Gastrocnemius medialis (tissue), 4 donors: ENCODE measurements at regions not wholly inside any gene's neighbourhood (a gene's known extent, or its start where the extent isn't known, plus 50 kb on each side); places are given as distances from the start of the nearest gene placed in this dataset.

Experiments used
- ATAC-seq, 2 donors: fragments of 150-250 bp; one replicate each; pipeline ENCODE4 v1.9.1; 2016
- DNase-seq, 2 donors: peaks; one replicate each; pipeline ENCODE4 v3.0.0-alpha.2; 2019
- H3K27ac ChIP-seq, 4 donors: fragments of 200-600 bp; sonication (generic); 1 replicate in 1 of 4; 2 replicates in 3 of 4; pipeline ENCODE4 v1.5.1; 2016 to 2018; ENCODE audit warnings: mild to moderate bottlenecking in 2 of 4, moderate library complexity in 1 of 4
- H3K27me3 ChIP-seq, 3 donors: fragments of 200-600 bp; sonication (generic) in 2 of 3; 1 replicate in 1 of 3; 2 replicates in 2 of 3; pipeline versions ENCODE4 v1.5.1 to v1.6.0; 2016 to 2019; ENCODE audit warnings: mild to moderate bottlenecking in 1 of 3, moderate library complexity in 1 of 3
- H3K36me3 ChIP-seq, 2 donors: fragments of 200-600 bp; sonication (generic) in 1 of 2; one replicate each; pipeline ENCODE4 v1.5.1; 2017 to 2018
- H3K4me1 ChIP-seq, 2 donors: fragments of 200-600 bp; sonication (generic) in 1 of 2; one replicate each; pipeline ENCODE4 v1.5.1; 2016 to 2017; ENCODE audit warnings: mild to moderate bottlenecking in 2 of 2
- H3K4me3 ChIP-seq, 4 donors: fragments of 200-600 bp; sonication (generic) in 3 of 4; 1 replicate in 1 of 4; 2 replicates in 3 of 4; pipeline ENCODE4 v1.5.1; 2016 to 2019; ENCODE audit warnings: mild to moderate bottlenecking in 2 of 4
- H3K9me3 ChIP-seq, 3 donors: fragments of 200-600 bp; sonication (generic) in 2 of 3; 1 replicate in 1 of 3; 2 replicates in 2 of 3; pipeline ENCODE4 v1.5.1; 2016 to 2019
- CTCF ChIP-seq, 5 experiments: fragments of 450-650 bp in 3 of 5; fragments of 200-600 bp in 2 of 5; sonication (generic) in 2 of 5; IDR thresholded peaks in 4 of 5; conservative IDR thresholded peaks in 1 of 5; 1 replicate in 4 of 5; 2 replicates in 1 of 5; pipeline ENCODE4 v1.5.1; 2016 to 2019; ENCODE audit warnings: antibody characterized with exemption in 5 of 5, mild to moderate bottlenecking in 3 of 5, moderate library complexity in 3 of 5
- POLR2A ChIP-seq, 2 donors: fragments of 450-650 bp; IDR thresholded peaks; one replicate each; pipeline ENCODE4 v1.6.1; 2017; ENCODE audit warnings: antibody characterized with exemption in 2 of 2, mild to moderate bottlenecking in 2 of 2, moderate library complexity in 2 of 2
- in situ Hi-C, 4 donors: fragments of 200-750 bp; cut with MboI; loops; one replicate each; pipeline versions ENCODE4 v1.15.0 to v1.8.0; 2017; ENCODE audit warnings: low sequenced_read_pairs in 4 of 4
- intact Hi-C: fragments of 100-400 bp; cut with DNase I; formaldehyde crosslinking; loops from one replicate; pipeline ENCODE4 v1.15.1; 2023; ENCODE audit warnings: low total_unique reads

- Histone ChIP-seq H3K4me1 (no peaks in the 10 kb centered on the region), H3K9me3 (no peaks in the 10 kb centered on the region), H3K36me3 (no peaks in the 10 kb centered on the region), H3K27me3 (no peaks in the 10 kb centered on the region), H3K27ac (no peak overlapping the region), H3K4me3 (no peak overlapping the region)
- TF ChIP-seq POLR2A (IDR thresholded peaks at IDR 0.05): no peak
- no peak for TF ChIP-seq CTCF (IDR thresholded peaks at IDR 0.05 in 4 of 5, conservative IDR thresholded peaks at IDR 0.05 in 1 of 5)
- in situ Hi-C loops (loop anchor here in 1 of 4 donors (25.0 kb wide), 1 partner anchor 96 kb away; the partner anchor contains the start of gene MYOCD), intact Hi-C loops (no loop called here)
- no peak for ATAC-seq
- no peak for DNase-seq
These were observed 99.4 kb upstream of the MYOCD start for GRCh38 chr17:12566291-12566690.

- H3K36me3 ChIP-seq: no peaks in the 10 kb centered on the region
- DNase-seq: no peak
- no peaks in the 10 kb centered on the region for H3K4me1 ChIP-seq
- in situ Hi-C loops (loop anchor here in 1 of 4 donors (25.0 kb wide), 1 partner anchor 95 kb away; the partner anchor contains the start of gene MYOCD), intact Hi-C loops (no loop called here)
- H3K4me3 ChIP-seq: no peak overlapping the region
- no peaks in the 10 kb centered on the region for H3K27me3 ChIP-seq
- H3K27ac ChIP-seq: no peak overlapping the region
- no peaks in the 10 kb centered on the region for H3K9me3 ChIP-seq
- no peak for ATAC-seq
- no peak for TF ChIP-seq CTCF (IDR thresholded peaks at IDR 0.05 in 4 of 5, conservative IDR thresholded peaks at IDR 0.05 in 1 of 5)
- no peak for TF ChIP-seq POLR2A (IDR thresholded peaks at IDR 0.05)
These were observed 98.3 kb upstream of the MYOCD start for GRCh38 chr17:12567077-12568053.

GRCh38 chr17:12568358-12569251, 97.1 kb upstream of the MYOCD start:
- H3K36me3 ChIP-seq: no peaks in the 10 kb centered on the region
- TF ChIP-seq POLR2A (IDR thresholded peaks at IDR 0.05): no peak
- no peak for TF ChIP-seq CTCF (IDR thresholded peaks at IDR 0.05 in 4 of 5, conservative IDR thresholded peaks at IDR 0.05 in 1 of 5)
- H3K27me3 ChIP-seq: no peaks in the 10 kb centered on the region
- no peak overlapping the region for H3K27ac ChIP-seq
- DNase-seq (no peak), ATAC-seq (no peak)
- intact Hi-C loops: no loop called here
- no peak overlapping the region for H3K4me3 ChIP-seq
- no peaks in the 10 kb centered on the region for H3K9me3 ChIP-seq
- H3K4me1 ChIP-seq: no peaks in the 10 kb centered on the region
- in situ Hi-C loops: loop anchor here in 1 of 4 donors (25.0 kb wide), 1 partner anchor 94 kb away; the partner anchor contains the start of gene MYOCD

- Histone ChIP-seq H3K9me3 (no peaks in the 10 kb centered on the region), H3K27ac (no peak overlapping the region), H3K27me3 (no peaks in the 10 kb centered on the region), H3K36me3 (no peaks in the 10 kb centered on the region), H3K4me1 (no peaks in the 10 kb centered on the region), H3K4me3 (no peak overlapping the region)
- no peak for ATAC-seq
- TF ChIP-seq CTCF (IDR thresholded peaks at IDR 0.05 in 4 of 5, conservative IDR thresholded peaks at IDR 0.05 in 1 of 5): no peak
- intact Hi-C loops (no loop called here), in situ Hi-C loops (loop anchor here in 1 of 4 donors (25.0 kb wide), 1 partner anchor 91 kb away; the partner anchor contains the start of gene MYOCD)
- no peak for DNase-seq
These were observed 94.1 kb upstream of the MYOCD start for GRCh38 chr17:12571606-12572005.
